NB4 (cell line): ENCODE measurements at regions not wholly inside any gene's neighbourhood (a gene's known extent, or its start where the extent isn't known, plus 50 kb on each side); places are given as distances from the start of the nearest gene placed in this dataset.

ENCODE experiments used
- MYC ChIP-seq: IDR thresholded peaks from 2 replicates; pipeline ENCODE4 v1.6.1; 2011; ENCODE audit warnings: low read depth, low read length
- POLR2A ChIP-seq: IDR thresholded peaks from 2 replicates; pipeline ENCODE4 v1.6.1; 2011; ENCODE audit warnings: mild to moderate bottlenecking; ENCODE audit not compliant: insufficient read length; ENCODE audit errors: extremely low read depth
- TF ChIP-seq, protein P1 (sequence below): IDR thresholded peaks from 2 replicates; pipeline ENCODE4 v1.6.1; 2011; ENCODE audit warnings: low read depth, low read length
- TF ChIP-seq, protein P2 (sequence below): IDR thresholded peaks from one replicate; pipeline ENCODE4 v1.5.1; 2012; ENCODE audit warnings: low read depth, low read length

DNA sequence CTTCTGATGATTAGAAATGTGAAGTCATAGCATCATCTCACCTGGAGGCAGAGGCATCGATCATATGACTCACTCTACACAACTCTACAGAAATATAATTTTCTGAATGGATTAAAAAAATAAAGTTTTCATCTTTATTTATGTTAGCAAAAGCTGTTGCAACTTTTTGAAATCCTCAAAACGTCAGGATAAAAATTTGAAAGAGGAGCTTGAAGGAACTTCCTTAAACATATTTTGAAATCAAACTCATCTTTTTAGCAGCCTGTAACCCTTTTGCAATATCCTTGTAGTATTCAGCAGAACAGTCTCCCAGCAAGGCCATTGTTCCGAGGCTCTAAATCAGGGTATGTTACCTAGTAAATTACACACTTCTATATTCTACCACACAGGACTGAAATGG lies 985.4 kb downstream of the PLOD2 start:
- TF ChIP-seq, protein P1, sequence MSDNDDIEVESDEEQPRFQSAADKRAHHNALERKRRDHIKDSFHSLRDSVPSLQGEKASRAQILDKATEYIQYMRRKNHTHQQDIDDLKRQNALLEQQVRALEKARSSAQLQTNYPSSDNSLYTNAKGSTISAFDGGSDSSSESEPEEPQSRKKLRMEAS, result no peak
- TF ChIP-seq, protein P2, sequence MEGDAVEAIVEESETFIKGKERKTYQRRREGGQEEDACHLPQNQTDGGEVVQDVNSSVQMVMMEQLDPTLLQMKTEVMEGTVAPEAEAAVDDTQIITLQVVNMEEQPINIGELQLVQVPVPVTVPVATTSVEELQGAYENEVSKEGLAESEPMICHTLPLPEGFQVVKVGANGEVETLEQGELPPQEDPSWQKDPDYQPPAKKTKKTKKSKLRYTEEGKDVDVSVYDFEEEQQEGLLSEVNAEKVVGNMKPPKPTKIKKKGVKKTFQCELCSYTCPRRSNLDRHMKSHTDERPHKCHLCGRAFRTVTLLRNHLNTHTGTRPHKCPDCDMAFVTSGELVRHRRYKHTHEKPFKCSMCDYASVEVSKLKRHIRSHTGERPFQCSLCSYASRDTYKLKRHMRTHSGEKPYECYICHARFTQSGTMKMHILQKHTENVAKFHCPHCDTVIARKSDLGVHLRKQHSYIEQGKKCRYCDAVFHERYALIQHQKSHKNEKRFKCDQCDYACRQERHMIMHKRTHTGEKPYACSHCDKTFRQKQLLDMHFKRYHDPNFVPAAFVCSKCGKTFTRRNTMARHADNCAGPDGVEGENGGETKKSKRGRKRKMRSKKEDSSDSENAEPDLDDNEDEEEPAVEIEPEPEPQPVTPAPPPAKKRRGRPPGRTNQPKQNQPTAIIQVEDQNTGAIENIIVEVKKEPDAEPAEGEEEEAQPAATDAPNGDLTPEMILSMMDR, result no peak
- no peak for TF ChIP-seq POLR2A
- no peak for TF ChIP-seq MYC
